ENCODE measurements at regions not wholly inside any gene's neighbourhood (a gene's known extent, or its start where the extent isn't known, plus 50 kb on each side); places are given as distances from the start of the nearest gene placed in this dataset.

DNA sequence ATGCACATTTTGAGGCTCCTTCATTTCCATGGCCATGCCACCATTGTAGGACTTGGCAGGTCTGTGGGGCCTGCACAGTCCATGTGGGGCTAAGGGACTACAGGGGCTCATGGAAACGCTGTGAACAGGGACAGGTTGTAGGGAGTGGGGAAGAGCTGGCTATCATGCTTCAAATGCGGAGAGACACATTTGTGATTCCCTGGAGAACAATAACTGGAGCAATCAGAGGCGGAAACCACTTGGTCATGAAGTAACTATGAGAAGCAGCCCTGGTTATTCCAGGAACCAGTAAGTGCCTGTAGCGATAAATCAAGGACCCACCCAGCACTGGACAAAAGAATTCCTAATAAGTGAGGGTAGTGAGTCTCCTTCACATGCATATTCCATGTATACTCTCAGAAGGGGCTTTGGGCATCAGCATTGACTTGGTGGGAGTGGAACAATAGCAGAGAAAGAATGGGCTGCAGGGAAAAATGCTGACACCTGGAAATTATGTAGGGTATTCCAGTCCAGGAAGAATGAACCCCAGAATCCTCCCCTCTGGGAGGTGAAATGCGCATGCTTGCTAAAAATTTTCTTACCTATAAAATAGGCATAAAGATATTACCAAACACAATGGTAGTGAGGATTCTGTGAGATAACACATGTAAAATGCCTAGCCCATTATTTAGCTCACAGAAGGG lies 251.4 kb upstream of the ROPN1 start:
- TF ChIP-seq, protein P1, sequence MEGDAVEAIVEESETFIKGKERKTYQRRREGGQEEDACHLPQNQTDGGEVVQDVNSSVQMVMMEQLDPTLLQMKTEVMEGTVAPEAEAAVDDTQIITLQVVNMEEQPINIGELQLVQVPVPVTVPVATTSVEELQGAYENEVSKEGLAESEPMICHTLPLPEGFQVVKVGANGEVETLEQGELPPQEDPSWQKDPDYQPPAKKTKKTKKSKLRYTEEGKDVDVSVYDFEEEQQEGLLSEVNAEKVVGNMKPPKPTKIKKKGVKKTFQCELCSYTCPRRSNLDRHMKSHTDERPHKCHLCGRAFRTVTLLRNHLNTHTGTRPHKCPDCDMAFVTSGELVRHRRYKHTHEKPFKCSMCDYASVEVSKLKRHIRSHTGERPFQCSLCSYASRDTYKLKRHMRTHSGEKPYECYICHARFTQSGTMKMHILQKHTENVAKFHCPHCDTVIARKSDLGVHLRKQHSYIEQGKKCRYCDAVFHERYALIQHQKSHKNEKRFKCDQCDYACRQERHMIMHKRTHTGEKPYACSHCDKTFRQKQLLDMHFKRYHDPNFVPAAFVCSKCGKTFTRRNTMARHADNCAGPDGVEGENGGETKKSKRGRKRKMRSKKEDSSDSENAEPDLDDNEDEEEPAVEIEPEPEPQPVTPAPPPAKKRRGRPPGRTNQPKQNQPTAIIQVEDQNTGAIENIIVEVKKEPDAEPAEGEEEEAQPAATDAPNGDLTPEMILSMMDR (IDR thresholded peaks at IDR 0.05; ENCODE audit: insufficient read depth, low read depth, low read length), result no peak
- H3K4me3 ChIP-seq (ENCODE audit: low read depth, low read length), result no peak overlapping the region
- peak; percentile 4 for DNase-seq (ENCODE audit: low read depth)

DNA sequence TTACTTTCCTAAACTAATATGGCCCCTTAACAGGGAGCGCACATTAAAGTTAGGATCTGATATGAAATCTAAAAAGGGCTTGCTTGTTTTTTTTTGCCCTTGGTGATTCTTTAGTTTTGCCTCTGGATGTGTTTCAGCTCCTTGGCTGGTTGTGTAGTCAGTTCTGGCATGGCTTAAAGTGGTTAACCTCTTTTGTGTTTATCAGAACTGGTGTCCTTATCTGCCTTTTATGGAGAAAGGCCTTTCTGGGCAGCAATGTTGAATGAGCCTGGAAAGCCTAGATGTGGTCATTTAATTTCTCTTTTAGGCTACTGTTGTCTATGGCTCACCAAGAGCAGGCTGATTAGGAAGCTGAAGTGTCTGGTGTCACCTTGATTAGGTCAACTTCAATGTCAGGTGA lies 254.5 kb upstream of the ROPN1 start:
- TF ChIP-seq, protein P1 (IDR thresholded peaks at IDR 0.05; ENCODE audit: insufficient read depth, low read depth, low read length), result no peak
- DNase-seq (ENCODE audit: low read depth), result no peak

DNA sequence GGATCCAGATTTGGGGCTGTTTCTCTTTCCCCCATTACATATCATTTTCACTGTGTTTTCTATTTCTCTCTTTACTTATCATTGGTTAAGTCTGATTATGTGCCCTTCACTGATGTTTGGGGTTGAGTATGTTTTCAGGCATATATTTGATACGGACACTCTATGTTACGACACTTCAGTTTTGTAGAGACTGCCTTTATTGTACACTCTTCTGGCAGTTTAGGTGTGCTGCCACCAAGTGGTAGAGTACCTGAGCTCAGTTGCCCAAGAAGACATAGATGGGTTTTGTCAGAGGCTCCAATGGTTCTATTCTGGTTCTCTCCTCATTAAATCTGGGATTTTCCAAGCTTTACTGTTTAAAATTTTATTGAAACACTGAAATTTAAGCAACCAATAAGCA lies 255.0 kb upstream of the ROPN1 start:
- H3K4me3 ChIP-seq (ENCODE audit: low read depth, low read length), result no peak overlapping the region
- TF ChIP-seq, protein P1 (IDR thresholded peaks at IDR 0.05; ENCODE audit: insufficient read depth, low read depth, low read length), result peak; percentile 48
- DNase-seq (ENCODE audit: low read depth), result peak; percentile 22

More for the DNA sequence above, 254.5 kb upstream of the ROPN1 start:
- no peak overlapping the region for H3K4me3 ChIP-seq (ENCODE audit: low read depth, low read length)

DNA sequence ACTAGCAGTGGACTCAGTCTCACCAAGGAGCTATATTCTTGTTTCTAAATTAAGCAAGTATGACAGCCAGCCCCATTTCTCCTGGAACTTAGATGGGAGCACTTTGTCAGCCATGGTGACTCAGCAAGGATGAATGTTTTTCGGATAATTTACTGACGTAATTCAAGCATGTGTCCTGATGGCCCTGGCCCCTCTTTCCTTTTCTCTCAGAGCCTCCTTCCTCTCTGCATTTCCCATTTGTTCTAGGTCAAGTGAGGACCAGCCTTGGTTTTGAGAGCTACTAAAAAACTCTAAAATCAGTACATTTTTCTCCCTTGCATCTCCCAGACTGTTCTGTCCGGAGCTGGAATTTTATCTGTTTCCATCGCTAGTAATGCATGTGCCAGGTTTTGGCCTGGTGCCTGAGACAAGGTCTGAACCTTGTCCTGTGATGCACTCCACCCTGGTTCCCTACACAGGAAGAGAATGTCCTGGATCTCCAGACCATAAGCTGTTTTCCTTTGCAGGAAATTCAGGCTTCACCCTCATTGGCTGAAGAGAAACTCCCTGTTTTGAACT lies 256.6 kb upstream of the ROPN1 start:
- peak; percentile 85 for DNase-seq (ENCODE audit: low read depth)
- TF ChIP-seq, protein P1 (IDR thresholded peaks at IDR 0.05; ENCODE audit: insufficient read depth, low read depth, low read length), result no peak
- H3K4me3 ChIP-seq (ENCODE audit: low read depth, low read length), result no peak overlapping the region

DNA sequence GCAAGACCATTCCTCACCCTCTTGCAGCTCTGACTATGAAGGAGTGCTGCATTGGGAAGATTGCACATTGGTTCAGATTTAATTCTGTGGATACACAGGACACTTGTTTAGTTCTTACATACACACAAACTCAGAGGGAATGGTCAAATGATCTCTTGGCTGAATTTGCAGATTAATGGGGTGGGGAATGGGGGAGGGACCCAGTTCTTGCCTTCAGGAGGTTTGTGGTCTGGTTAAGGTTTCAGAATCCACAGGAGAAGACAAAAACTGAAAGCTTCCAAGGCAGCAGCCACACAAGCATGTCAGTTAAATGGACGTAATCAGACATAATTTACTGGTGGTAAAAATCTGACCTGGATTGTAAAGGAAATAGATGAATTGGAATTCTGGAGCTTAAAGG lies 257.1 kb upstream of the ROPN1 start:
- TF ChIP-seq, protein P1 (IDR thresholded peaks at IDR 0.05; ENCODE audit: insufficient read depth, low read depth, low read length), result no peak
- no peak for DNase-seq (ENCODE audit: low read depth)
- no peak overlapping the region for H3K4me3 ChIP-seq (ENCODE audit: low read depth, low read length)

DNA sequence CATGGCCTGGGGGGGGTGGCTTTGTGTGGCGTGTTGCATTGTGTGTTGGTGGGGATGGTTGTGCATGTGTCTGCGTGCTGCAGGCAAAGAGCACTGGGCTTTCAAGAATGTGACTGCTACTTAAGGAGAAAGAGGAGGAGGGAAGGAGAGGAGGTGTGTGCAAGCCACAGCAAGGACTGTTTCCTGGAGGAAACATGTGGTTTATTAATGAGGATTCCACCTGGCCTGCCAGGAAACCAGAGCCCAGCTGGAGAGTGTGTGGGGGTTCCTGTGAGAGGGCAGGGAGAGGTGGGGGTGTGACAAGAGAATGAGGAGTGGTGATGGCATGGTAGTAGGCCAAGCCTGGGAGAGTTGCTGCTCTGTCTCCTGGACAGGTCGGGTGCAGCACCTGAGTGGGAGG lies 258.1 kb upstream of the ROPN1 start:
- DNase-seq (ENCODE audit: low read depth), result no peak
- TF ChIP-seq, protein P1 (IDR thresholded peaks at IDR 0.05; ENCODE audit: insufficient read depth, low read depth, low read length), result no peak
- H3K4me3 ChIP-seq (ENCODE audit: low read depth, low read length), result no peak overlapping the region
